HepG2 (cell line): ENCODE measurements at regions not wholly inside any gene's neighbourhood (a gene's known extent, or its start where the extent isn't known, plus 50 kb on each side); places are given as distances from the start of the nearest gene placed in this dataset.
"Not testable (repeated sequence)": the region's sequence is repeated elsewhere in the genome, so short reads cannot be mapped to it uniquely, and the experiment has no call there.

Experiments used
- ASH2L ChIP-seq: fragments of 300-600, 200-600 bp; sonication (generic); IDR thresholded peaks from 2 replicates; pipeline ENCODE4 v1.7.0; 2017; ENCODE audit warnings: low read depth, mild to moderate bottlenecking, moderate library complexity, mixed read lengths, low read length; ENCODE audit not compliant: insufficient read length
- BCL6 ChIP-seq: IDR thresholded peaks from 2 replicates; pipeline ENCODE4 v1.6.1; 2016; ENCODE audit warnings: missing genetic modification reagents, missing compliant biosample characterization
- CCDC6 ChIP-seq: sonication (generic); formaldehyde crosslinking; IDR thresholded peaks from 2 replicates; pipeline ENCODE4 v1.8.1; 2022; ENCODE audit warnings: mild to moderate bottlenecking, missing genetic modification reagents, moderate library complexity
- CREB1 ChIP-seq, 2 experiments: fragments of 450-650 bp in 1 of 2; IDR thresholded peaks; 2 replicates each; pipeline ENCODE4 v1.6.1; 2016 to 2017; ENCODE audit warnings: control low read depth in 1 of 2, mild to moderate bottlenecking in 1 of 2, missing compliant biosample characterization in 1 of 2, missing genetic modification characterization in 1 of 2
- EP300 ChIP-seq, 3 experiments: sonication (generic) in 1 of 3; formaldehyde crosslinking in 1 of 3; IDR thresholded peaks; 2 replicates each; pipeline versions ENCODE4 v1.5.1 to v1.6.1; 2011 to 2020; ENCODE audit warnings: low read depth in 2 of 3, low read length in 2 of 3, borderline replicate concordance in 1 of 3, improper control_type of control experiment in 1 of 3, mild to moderate bottlenecking in 1 of 3, missing genetic modification reagents in 1 of 3, moderate library complexity in 1 of 3
- HOXA3 ChIP-seq: sonication (generic); formaldehyde crosslinking; IDR thresholded peaks from 2 replicates; pipeline ENCODE4 v1.5.0; 2020; ENCODE audit warnings: missing genetic modification reagents
- KAT8 ChIP-seq: IDR thresholded peaks from 2 replicates; pipeline ENCODE4 v1.6.1; 2016; ENCODE audit warnings: missing genetic modification reagents, missing compliant biosample characterization
- KLF12 ChIP-seq: sonication (generic); formaldehyde crosslinking; IDR thresholded peaks from 2 replicates; pipeline ENCODE4 v1.4.0; 2020; ENCODE audit warnings: missing genetic modification reagents, borderline replicate concordance
- MED13 ChIP-seq: sonication (generic); formaldehyde crosslinking; IDR thresholded peaks from 2 replicates; pipeline ENCODE4 v1.5.0; 2020; ENCODE audit warnings: missing genetic modification reagents
- MXI1 ChIP-seq: IDR thresholded peaks from 3 replicates; pipeline ENCODE4 v1.6.1; 2012; ENCODE audit warnings: low read depth, low read length, inconsistent platforms, borderline replicate concordance
- NCOA2 ChIP-seq: sonication (generic); formaldehyde crosslinking; IDR thresholded peaks from 2 replicates; pipeline ENCODE4 v1.8.0; 2022; ENCODE audit warnings: inconsistent platforms
- PHF21A ChIP-seq: sonication (generic); formaldehyde crosslinking; IDR thresholded peaks from 2 replicates; pipeline ENCODE4 v1.5.0; 2020; ENCODE audit warnings: mild to moderate bottlenecking, missing genetic modification reagents
- PHF8 ChIP-seq: sonication (generic); formaldehyde crosslinking; IDR thresholded peaks from 2 replicates; pipeline ENCODE4 v1.5.0; 2020; ENCODE audit warnings: missing genetic modification reagents
- SKI ChIP-seq: fragments of 450-650 bp; IDR thresholded peaks from one replicate; pipeline ENCODE4 v1.6.1; 2018; ENCODE audit warnings: mild to moderate bottlenecking; ENCODE audit not compliant: partially characterized antibody
- SP5 ChIP-seq: IDR thresholded peaks from 2 replicates; pipeline ENCODE4 v1.6.1; 2016; ENCODE audit warnings: low read depth, borderline replicate concordance
- ZBTB20 ChIP-seq: sonication (generic); formaldehyde crosslinking; IDR thresholded peaks from 2 replicates; pipeline ENCODE4 v1.8.1; 2023; ENCODE audit warnings: missing genetic modification reagents, low read depth, mild to moderate bottlenecking, borderline replicate concordance
- ZNF543 ChIP-seq: sonication (generic); formaldehyde crosslinking; IDR thresholded peaks from 2 replicates; pipeline ENCODE4 v1.4.0; 2020; ENCODE audit warnings: mild to moderate bottlenecking, missing genetic modification reagents
- ZNF614 ChIP-seq: IDR thresholded peaks from 2 replicates; pipeline ENCODE4 v1.6.1; 2018; ENCODE audit warnings: missing biosample characterization, missing genetic modification reagents, inconsistent platforms, borderline replicate concordance
- ZNF777 ChIP-seq: sonication (generic); formaldehyde crosslinking; IDR thresholded peaks from 2 replicates; pipeline ENCODE4 v1.4.0; 2020; ENCODE audit warnings: missing genetic modification reagents
- TF ChIP-seq, protein P1 (sequence below): sonication (generic); formaldehyde crosslinking; IDR thresholded peaks from 2 replicates; pipeline ENCODE4 v1.8.1; 2023; ENCODE audit warnings: mild to moderate bottlenecking, moderate library complexity, missing genetic modification reagents
- TF ChIP-seq, protein P2 (sequence below): IDR thresholded peaks from 2 replicates; pipeline ENCODE4 v1.6.1; 2016
- TF ChIP-seq, protein P3 (sequence below): sonication (generic); formaldehyde crosslinking; IDR thresholded peaks from 2 replicates; pipeline ENCODE4 v1.9.0; 2021; ENCODE audit warnings: missing genetic modification reagents, borderline replicate concordance
- TF ChIP-seq, protein P4 (sequence below): IDR thresholded peaks from 2 replicates; pipeline ENCODE4 v1.6.1; 2012; ENCODE audit warnings: inconsistent platforms

DNA sequence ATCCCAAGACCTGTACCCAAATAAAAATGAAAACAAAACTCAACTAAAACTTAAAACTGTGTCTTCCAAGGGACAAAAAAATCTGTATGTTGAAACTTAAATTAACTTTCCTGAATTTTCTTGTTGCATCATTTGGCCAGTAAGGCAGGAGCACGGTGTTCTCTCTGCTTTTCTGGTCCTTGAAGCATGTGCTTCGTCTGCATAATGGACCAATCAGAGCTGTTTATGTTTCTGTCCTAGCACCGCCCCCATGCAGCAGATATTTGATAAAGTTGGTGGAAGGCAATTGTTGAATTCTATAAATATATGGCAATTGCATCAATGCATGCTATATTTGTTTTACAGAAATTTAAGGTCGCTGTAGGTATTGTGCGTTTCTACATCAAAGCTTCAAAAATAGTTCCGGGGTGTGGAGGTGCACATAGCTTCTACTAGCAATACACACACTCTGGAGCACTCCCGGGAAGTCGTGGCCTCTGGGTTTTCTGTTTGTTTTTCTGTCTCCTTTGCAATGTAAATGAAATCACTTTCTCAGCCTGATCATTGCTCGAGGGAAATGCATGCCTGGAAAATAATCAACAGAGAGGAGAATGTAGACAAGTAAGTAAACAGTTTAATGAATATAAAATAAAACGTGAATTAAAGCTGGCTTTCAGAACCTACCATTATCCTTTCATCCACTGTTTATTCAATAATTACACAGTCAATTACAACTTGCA is 206.3 kb downstream of the BCAS1 start (continued):
- TF ChIP-seq, protein P1, sequence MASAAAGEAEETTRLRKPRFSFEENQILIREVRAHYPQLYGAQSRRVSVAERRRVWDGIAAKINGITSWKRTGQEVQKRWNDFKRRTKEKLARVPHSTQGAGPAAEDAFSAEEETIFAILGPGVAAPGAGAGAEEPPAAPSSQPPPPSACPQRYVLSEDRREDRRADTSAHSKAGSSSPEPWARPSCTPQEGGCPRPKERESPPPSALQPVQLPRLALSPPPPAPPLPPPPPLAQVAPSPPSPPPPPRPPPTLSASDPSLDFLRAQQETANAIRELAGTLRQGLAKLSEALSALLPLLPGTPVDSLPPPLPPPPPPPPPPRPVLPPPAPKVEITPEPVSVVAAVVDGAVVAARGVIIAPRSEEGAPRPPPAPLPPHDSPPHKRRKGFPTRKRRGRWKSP: peak; percentile 79; the same call in 1 of the 2 replicates
- not testable (repeated sequence) for TF ChIP-seq CREB1 (IDR thresholded peaks at IDR 0.05); EP300 (CRISPR knock-in tag; IDR thresholded peaks at IDR 0.05; ENCODE audit: borderline replicate concordance)
- TF ChIP-seq CREB1 (CRISPR knock-in tag; IDR thresholded peaks at IDR 0.05) (peak; percentile 43), ZNF777 (CRISPR knock-in tag) (0 out of 2 replicates have a peak, but pooled peaks have one; percentile 30), ZNF543 (CRISPR knock-in tag) (0 out of 2 replicates have a peak, but pooled peaks have one; percentile 39), SP5 (CRISPR knock-in tag) (peak; percentile 80), KAT8 (peak; percentile 48; the same call in 1 of the 2 replicates), MXI1 (0 out of 3 replicates have a peak, but pooled peaks have one; percentile 8), ASH2L (peak; percentile 46), PHF21A (CRISPR knock-in tag) (peak; percentile 92), SKI (peak; percentile 73), ZBTB20 (CRISPR knock-in tag) (peak; percentile 33; the same call in 1 of the 2 replicates), MED13 (CRISPR knock-in tag) (0 out of 2 replicates have a peak, but pooled peaks have one; percentile 26), CCDC6 (CRISPR knock-in tag) (peak; percentile 68; the same call in 1 of the 2 replicates), NCOA2 (peak; percentile 76), ZNF614 (CRISPR knock-in tag) (peak; percentile 80; the same call in 1 of the 2 replicates), PHF8 (CRISPR knock-in tag) (peak; percentile 30; the same call in 1 of the 2 replicates), EP300 (IDR thresholded peaks at IDR 0.05; ENCODE audit: low read depth in 2 of 2, low read length in 2 of 2) (peak in 1 of 2 experiments; percentile 77; a peak in 2 of 4 replicates), KLF12 (CRISPR knock-in tag) (peak; percentile 69; the same call in 1 of the 2 replicates), BCL6 (CRISPR knock-in tag) (peak; percentile 94), HOXA3 (CRISPR knock-in tag) (peak; percentile 60)
- TF ChIP-seq, protein P2, sequence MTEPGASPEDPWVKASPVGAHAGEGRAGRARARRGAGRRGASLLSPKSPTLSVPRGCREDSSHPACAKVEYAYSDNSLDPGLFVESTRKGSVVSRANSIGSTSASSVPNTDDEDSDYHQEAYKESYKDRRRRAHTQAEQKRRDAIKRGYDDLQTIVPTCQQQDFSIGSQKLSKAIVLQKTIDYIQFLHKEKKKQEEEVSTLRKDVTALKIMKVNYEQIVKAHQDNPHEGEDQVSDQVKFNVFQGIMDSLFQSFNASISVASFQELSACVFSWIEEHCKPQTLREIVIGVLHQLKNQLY (CRISPR knock-in tag): peak; percentile 68
- TF ChIP-seq, protein P3, sequence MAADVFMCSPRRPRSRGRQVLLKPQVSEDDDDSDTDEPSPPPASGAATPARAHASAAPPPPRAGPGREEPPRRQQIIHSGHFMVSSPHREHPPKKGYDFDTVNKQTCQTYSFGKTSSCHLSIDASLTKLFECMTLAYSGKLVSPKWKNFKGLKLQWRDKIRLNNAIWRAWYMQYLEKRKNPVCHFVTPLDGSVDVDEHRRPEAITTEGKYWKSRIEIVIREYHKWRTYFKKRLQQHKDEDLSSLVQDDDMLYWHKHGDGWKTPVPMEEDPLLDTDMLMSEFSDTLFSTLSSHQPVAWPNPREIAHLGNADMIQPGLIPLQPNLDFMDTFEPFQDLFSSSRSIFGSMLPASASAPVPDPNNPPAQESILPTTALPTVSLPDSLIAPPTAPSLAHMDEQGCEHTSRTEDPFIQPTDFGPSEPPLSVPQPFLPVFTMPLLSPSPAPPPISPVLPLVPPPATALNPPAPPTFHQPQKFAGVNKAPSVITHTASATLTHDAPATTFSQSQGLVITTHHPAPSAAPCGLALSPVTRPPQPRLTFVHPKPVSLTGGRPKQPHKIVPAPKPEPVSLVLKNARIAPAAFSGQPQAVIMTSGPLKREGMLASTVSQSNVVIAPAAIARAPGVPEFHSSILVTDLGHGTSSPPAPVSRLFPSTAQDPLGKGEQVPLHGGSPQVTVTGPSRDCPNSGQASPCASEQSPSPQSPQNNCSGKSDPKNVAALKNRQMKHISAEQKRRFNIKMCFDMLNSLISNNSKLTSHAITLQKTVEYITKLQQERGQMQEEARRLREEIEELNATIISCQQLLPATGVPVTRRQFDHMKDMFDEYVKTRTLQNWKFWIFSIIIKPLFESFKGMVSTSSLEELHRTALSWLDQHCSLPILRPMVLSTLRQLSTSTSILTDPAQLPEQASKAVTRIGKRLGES (CRISPR knock-in tag): 0 out of 2 replicates have a peak, but pooled peaks have one; percentile 55
- TF ChIP-seq, protein P4, sequence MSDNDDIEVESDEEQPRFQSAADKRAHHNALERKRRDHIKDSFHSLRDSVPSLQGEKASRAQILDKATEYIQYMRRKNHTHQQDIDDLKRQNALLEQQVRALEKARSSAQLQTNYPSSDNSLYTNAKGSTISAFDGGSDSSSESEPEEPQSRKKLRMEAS: 0 out of 2 replicates have a peak, but pooled peaks have one; percentile 26
